IMR-90 (cell line): ENCODE measurements at regions not wholly inside any gene's neighbourhood (a gene's known extent, or its start where the extent isn't known, plus 50 kb on each side); places are given as distances from the start of the nearest gene placed in this dataset.

Experiments
- ATAC-seq: fragments of 200-7000 bp; cut with Tn5 transposase; 2 replicates; pipeline ENCODE4 v1.9.1; 2020; ENCODE audit warnings: low read depth, mild to moderate bottlenecking, moderate library complexity
- BruUV-seq: library from RNA; stranded (reverse); fragments of 400-500 nt; replicated peaks from 2 replicates; lab custom pipeline; 2021; lab: Mats Ljungman, UMichigan
- CTCF ChIA-PET: fragments of 300-600 bp; formaldehyde crosslinking; extraction: SDS; loops from one replicate; lab custom pipeline; 2021; ENCODE audit warnings: antibody characterized with exemption; lab: Yijun Ruan, JAX
- POLR2A ChIA-PET: fragments of 300-600 bp; sonication (Branson Sonifier 250); formaldehyde crosslinking; loops from one replicate; lab custom pipeline; 2022; ENCODE audit warnings: antibody characterized with exemption; ENCODE audit not compliant: unreplicated experiment; lab: Charles Lee
- DNase-seq: peaks from one replicate; pipeline ENCODE4 v3.0.0; 2013
- H2AFZ ChIP-seq: replicated peaks from 2 replicates; pipeline ENCODE3; 2013; ENCODE audit warnings: low read length, mild to moderate bottlenecking; ENCODE audit not compliant: poor library complexity
- H2AK5ac ChIP-seq: 2 replicates; pipeline ENCODE4 v1.6.1; 2013; ENCODE audit warnings: low read depth, low read length, inconsistent platforms
- H2AK9ac ChIP-seq: replicated peaks from 2 replicates; pipeline ENCODE3; 2013; ENCODE audit warnings: mild to moderate bottlenecking, low read depth, low read length, moderate library complexity; ENCODE audit not compliant: poor library complexity
- H2BK120ac ChIP-seq: 2 replicates; pipeline ENCODE4 v1.6.1; 2013; ENCODE audit warnings: low read depth, low read length, inconsistent platforms
- H2BK15ac ChIP-seq: 3 replicates; pipeline ENCODE4 v1.6.1; 2013; ENCODE audit warnings: low read depth, low read length, inconsistent platforms
- H2BK20ac ChIP-seq: 2 replicates; pipeline ENCODE4 v1.6.1; 2013; ENCODE audit warnings: low read depth, mild to moderate bottlenecking, inconsistent platforms, low read length, moderate library complexity
- H2BK5ac ChIP-seq: 2 replicates; pipeline ENCODE4 v1.6.1; 2013; ENCODE audit warnings: mild to moderate bottlenecking, low read depth, low read length, inconsistent platforms; ENCODE audit not compliant: poor library complexity, severe bottlenecking
- H3K14ac ChIP-seq: replicated peaks from 2 replicates; pipeline ENCODE4 v1.6.1; 2013; ENCODE audit warnings: low read depth, low read length, inconsistent platforms
- H3K18ac ChIP-seq: 2 replicates; pipeline ENCODE4 v1.6.1; 2013; ENCODE audit warnings: low read depth, low read length, control low read depth
- H3K23ac ChIP-seq: 2 replicates; pipeline ENCODE4 v1.6.1; 2013; ENCODE audit warnings: low read depth, low read length, inconsistent platforms
- H3K27ac ChIP-seq: 2 replicates; pipeline ENCODE4 v1.5.1; 2013; ENCODE audit warnings: mild to moderate bottlenecking, control low read depth, low read length; ENCODE audit not compliant: insufficient read depth
- H3K27me3 ChIP-seq: 2 replicates; pipeline ENCODE4 v1.6.1; 2013; ENCODE audit warnings: low read length; ENCODE audit not compliant: control insufficient read depth, insufficient read depth
- H3K36me3 ChIP-seq: 2 replicates; pipeline ENCODE4 v1.6.1; 2013; ENCODE audit warnings: low read length, mixed read lengths; ENCODE audit not compliant: control insufficient read depth, insufficient read depth
- H3K4ac ChIP-seq: 2 replicates; pipeline ENCODE4 v1.6.1; 2013; ENCODE audit warnings: low read depth, low read length, inconsistent platforms
- H3K4me1 ChIP-seq: 2 replicates; pipeline ENCODE4 v1.6.1; 2013; ENCODE audit warnings: low read length, mixed read lengths; ENCODE audit not compliant: control insufficient read depth, insufficient read depth
- H3K4me2 ChIP-seq: 2 replicates; pipeline ENCODE4 v1.6.1; 2013; ENCODE audit warnings: low read depth, mild to moderate bottlenecking, control low read depth, low read length, moderate library complexity
- H3K4me3 ChIP-seq: 2 replicates; pipeline ENCODE4 v1.5.1; 2013; ENCODE audit warnings: low read depth, mild to moderate bottlenecking, control low read depth, low read length, moderate library complexity; ENCODE audit not compliant: insufficient read depth
- H3K56ac ChIP-seq: 2 replicates; pipeline ENCODE4 v1.6.1; 2013; ENCODE audit warnings: low read length, inconsistent platforms; ENCODE audit not compliant: insufficient read depth; ENCODE audit errors: extremely low read depth
- H3K79me1 ChIP-seq, 2 experiments: 2 replicates each; pipeline ENCODE4 v1.6.1; 2013; ENCODE audit warnings: low read length in 2 of 2, inconsistent platforms in 1 of 2, low read depth in 1 of 2
- H3K9ac ChIP-seq: 2 replicates; pipeline ENCODE4 v1.6.1; 2013; ENCODE audit warnings: low read depth, low read length, control low read depth
- H3K9me1 ChIP-seq: 2 replicates; pipeline ENCODE4 v1.6.1; 2013; ENCODE audit warnings: low read length, inconsistent platforms; ENCODE audit not compliant: insufficient read depth
- H3K9me3 ChIP-seq: 2 replicates; pipeline ENCODE4 v1.6.1; 2013; ENCODE audit warnings: low read length; ENCODE audit not compliant: control insufficient read depth, insufficient read depth
- H4K20me1 ChIP-seq: 2 replicates; pipeline ENCODE4 v1.6.1; 2013; ENCODE audit warnings: low read length, inconsistent platforms; ENCODE audit not compliant: insufficient read depth
- H4K5ac ChIP-seq: 2 replicates; pipeline ENCODE4 v1.6.1; 2013; ENCODE audit warnings: mild to moderate bottlenecking, low read depth, low read length, control low read depth
- H4K8ac ChIP-seq, 2 experiments: 2 replicates each; pipeline ENCODE4 v1.6.1; 2013; ENCODE audit warnings: low read depth in 2 of 2, low read length in 2 of 2, control low read depth in 1 of 2, inconsistent platforms in 1 of 2
- H4K91ac ChIP-seq: 2 replicates; pipeline ENCODE4 v1.6.1; 2013; ENCODE audit warnings: low read depth, low read length, inconsistent platforms; ENCODE audit not compliant: insufficient read depth
- BHLHE40 ChIP-seq: fragments of 150-350 bp; IDR thresholded peaks from 2 replicates; pipeline ENCODE4 v1.6.1; 2016; ENCODE audit warnings: mild to moderate bottlenecking, low read depth, low read length
- CEBPB ChIP-seq: IDR thresholded peaks from 2 replicates; pipeline ENCODE4 v1.6.1; 2012; ENCODE audit warnings: low read depth, low read length, improper control_type of control experiment
- CTCF ChIP-seq: conservative IDR thresholded peaks from 2 replicates; pipeline ENCODE4 v1.5.1; 2012; ENCODE audit warnings: mild to moderate bottlenecking, low read depth, low read length, improper control_type of control experiment
- ELK1 ChIP-seq: fragments of 150-350 bp; IDR thresholded peaks from 2 replicates; pipeline ENCODE4 v1.6.1; 2016; ENCODE audit warnings: low read depth, mild to moderate bottlenecking, low read length, moderate library complexity, borderline replicate concordance
- MAFK ChIP-seq: IDR thresholded peaks from 2 replicates; pipeline ENCODE4 v1.6.1; 2012; ENCODE audit warnings: low read depth, low read length, improper control_type of control experiment
- MAZ ChIP-seq: IDR thresholded peaks from 2 replicates; pipeline ENCODE4 v1.6.1; 2012; ENCODE audit warnings: low read depth, mild to moderate bottlenecking, low read length, improper control_type of control experiment, moderate library complexity, borderline replicate concordance
- NFE2L2 ChIP-seq: fragments of 150-350 bp; IDR thresholded peaks from 2 replicates; pipeline ENCODE4 v1.6.1; 2016; ENCODE audit warnings: low read depth, mild to moderate bottlenecking, low read length
- RAD21 ChIP-seq: IDR thresholded peaks from 2 replicates; pipeline ENCODE4 v1.6.1; 2012; ENCODE audit warnings: low read length, improper control_type of control experiment
- RCOR1 ChIP-seq: IDR thresholded peaks from 2 replicates; pipeline ENCODE4 v1.6.1; 2012; ENCODE audit warnings: mild to moderate bottlenecking, low read length, improper control_type of control experiment; ENCODE audit not compliant: insufficient replicate concordance
- RFX5 ChIP-seq: IDR thresholded peaks from 2 replicates; pipeline ENCODE4 v1.8.0; 2012; ENCODE audit warnings: low read depth, mild to moderate bottlenecking, low read length, moderate library complexity
- SMC3 ChIP-seq: fragments of 150-350 bp; IDR thresholded peaks from 2 replicates; pipeline ENCODE4 v1.6.1; 2016; ENCODE audit warnings: low read depth, mild to moderate bottlenecking, antibody characterized with exemption, low read length, moderate library complexity
- USF2 ChIP-seq: fragments of 150-350 bp; IDR thresholded peaks from 2 replicates; pipeline ENCODE4 v1.6.1; 2017; ENCODE audit warnings: mild to moderate bottlenecking, antibody characterized with exemption, low read length, low read depth
- WGBS, 2 experiments: methylation state at CpG; one replicate each; pipeline versions ENCODE4 v1.1.5 to v1.1.7; 2013; ENCODE audit warnings: missing lambda C conversion rate in 2 of 2; ENCODE audit not compliant: insufficient read length in 1 of 2; ENCODE audit errors: extremely low coverage in 2 of 2; 5-methylcytosine and 5-hydroxymethylcytosine counted together
- dilution Hi-C: fragments of 300-500 bp; cut with HindIII; formaldehyde crosslinking; loops from one replicate; pipeline ENCODE4 v1.14.3; 2018; ENCODE audit warnings: low sequenced_read_pairs; ENCODE audit not compliant: unreplicated experiment
- in situ Hi-C: fragments of 300-500 bp; cut with MboI; formaldehyde crosslinking; loops from 3 replicates; pipeline ENCODE4 v1.14.3; 2019; ENCODE audit warnings: low sequenced_read_pairs, inconsistent platforms, mixed read lengths
- intact Hi-C: fragments of 100-400 bp; cut with micrococcal nuclease; formaldehyde crosslinking; loops from 2 replicates; pipeline ENCODE4 v1.10.0; 2022

- no peak overlapping the region for H4K8ac ChIP-seq
- H3K14ac ChIP-seq = no peak overlapping the region
- no peak overlapping the region for H2AFZ ChIP-seq
- H3K4me3 ChIP-seq = no peak overlapping the region
- H2BK5ac ChIP-seq = no peak overlapping the region
- no CpG with 5 or more reads among the region's 15 CpGs for WGBS, 2 experiments
- no peaks in the 10 kb centered on the region for H4K20me1 ChIP-seq
- POLR2A ChIA-PET = no interaction called here
- H3K36me3 ChIP-seq = no peaks in the 10 kb centered on the region
- H3K79me1 ChIP-seq = no peaks in the 10 kb centered on the region
- no peak overlapping the region for H2BK120ac ChIP-seq
- H3K23ac ChIP-seq = no peak overlapping the region
- H2AK9ac ChIP-seq = no peak overlapping the region
- no peak overlapping the region for H3K27ac ChIP-seq
- intact Hi-C loops (no loop called here), dilution Hi-C loops (no loop called here), in situ Hi-C loops (no loop called here)
- H3K9me1 ChIP-seq = no peaks in the 10 kb centered on the region
- H4K91ac ChIP-seq = no peak overlapping the region
- no peak overlapping the region for H2BK20ac ChIP-seq
- no peaks in the 10 kb centered on the region for H3K27me3 ChIP-seq
- H3K18ac ChIP-seq = no peak overlapping the region
- H2AK5ac ChIP-seq = no peak overlapping the region
- TF ChIP-seq BHLHE40 (no peak), MAZ (no peak), ELK1 (no peak), NFE2L2 (no peak), USF2 (no peak), RCOR1 (no peak), CTCF (no peak), RFX5 (no peak), MAFK (no peak), SMC3 (no peak), RAD21 (no peak), CEBPB (no peak)
- H3K9me3 ChIP-seq = peaks cover 38% of the 10 kb centered on the region
- no peak overlapping the region for H3K9ac ChIP-seq
- no peak overlapping the region for H4K5ac ChIP-seq
- no peak for ATAC-seq
- no peak overlapping the region for H3K56ac ChIP-seq
- H3K4me2 ChIP-seq = no peak overlapping the region
- CTCF ChIA-PET = no interaction called here
- no TSS peak for BruUV-seq
- no peak overlapping the region for H2BK15ac ChIP-seq
- DNase-seq = no peak
- no peak overlapping the region for H3K4ac ChIP-seq
- H3K4me1 ChIP-seq = no peaks in the 10 kb centered on the region
Observed at GRCh38 chr10:128869101-128869749, 597.8 kb upstream of the MGMT start.
